ENCODE measurements at regions not wholly inside any gene's neighbourhood (a gene's known extent, or its start where the extent isn't known, plus 50 kb on each side); places are given as distances from the start of the nearest gene placed in this dataset.
A peak's percentile ranks its signal among the peaks of the same experiment; 100 is the strongest.

DNA sequence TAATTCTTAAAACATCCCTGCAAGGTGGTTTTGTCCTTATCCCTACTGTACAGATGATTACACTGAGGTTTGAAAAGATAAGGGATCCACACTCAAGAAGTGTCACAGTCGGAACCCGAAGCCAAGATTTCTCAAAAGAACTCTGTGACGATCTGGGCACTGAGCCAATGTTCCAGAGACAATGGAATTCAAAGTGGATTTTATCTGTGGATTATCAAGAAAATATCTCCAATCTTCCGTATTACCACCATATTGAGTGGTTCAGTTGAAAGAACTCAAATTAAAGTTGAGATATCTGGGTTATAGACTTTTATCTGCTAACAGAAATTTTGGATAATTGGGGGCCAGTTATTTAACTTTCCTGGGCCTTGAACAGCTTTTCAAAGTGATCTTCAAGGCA, 100.0 kb upstream of the GRAMD1B start:
- Histone ChIP-seq H3K27me3 (ENCODE audit: control insufficient read depth, insufficient read depth, low read length) (no peaks in the 10 kb centered on the region), H3K27ac (ENCODE audit: low read depth in 2 of 2, low read length in 2 of 2) (no peak overlapping the region), H3K4me3 (ENCODE audit: low read length in 3 of 3) (no peak overlapping the region), H3K4me1 (ENCODE audit: control insufficient read depth in 2 of 3, insufficient read depth in 2 of 3, low read depth in 1 of 3, low read length in 3 of 3) (no peaks in the 10 kb centered on the region), H3K9ac (ENCODE audit: low read length in 3 of 3) (no peak overlapping the region), H3K9me3 (ENCODE audit: control insufficient read depth in 2 of 3, insufficient read depth in 1 of 3, low read length in 3 of 3) (peaks cover 0 to 2% (median 2%) of the 10 kb centered on the region in 3 donors), H3K36me3 (ENCODE audit: control insufficient read depth in 2 of 3, insufficient read depth in 3 of 3, low read length in 3 of 3) (no peaks in the 10 kb centered on the region)
- DNase-seq = peak in 1 of 5 donors; percentile 15
- intact Hi-C loops (cut with DNase I) = no loop called here
- TF ChIP-seq, protein P1, sequence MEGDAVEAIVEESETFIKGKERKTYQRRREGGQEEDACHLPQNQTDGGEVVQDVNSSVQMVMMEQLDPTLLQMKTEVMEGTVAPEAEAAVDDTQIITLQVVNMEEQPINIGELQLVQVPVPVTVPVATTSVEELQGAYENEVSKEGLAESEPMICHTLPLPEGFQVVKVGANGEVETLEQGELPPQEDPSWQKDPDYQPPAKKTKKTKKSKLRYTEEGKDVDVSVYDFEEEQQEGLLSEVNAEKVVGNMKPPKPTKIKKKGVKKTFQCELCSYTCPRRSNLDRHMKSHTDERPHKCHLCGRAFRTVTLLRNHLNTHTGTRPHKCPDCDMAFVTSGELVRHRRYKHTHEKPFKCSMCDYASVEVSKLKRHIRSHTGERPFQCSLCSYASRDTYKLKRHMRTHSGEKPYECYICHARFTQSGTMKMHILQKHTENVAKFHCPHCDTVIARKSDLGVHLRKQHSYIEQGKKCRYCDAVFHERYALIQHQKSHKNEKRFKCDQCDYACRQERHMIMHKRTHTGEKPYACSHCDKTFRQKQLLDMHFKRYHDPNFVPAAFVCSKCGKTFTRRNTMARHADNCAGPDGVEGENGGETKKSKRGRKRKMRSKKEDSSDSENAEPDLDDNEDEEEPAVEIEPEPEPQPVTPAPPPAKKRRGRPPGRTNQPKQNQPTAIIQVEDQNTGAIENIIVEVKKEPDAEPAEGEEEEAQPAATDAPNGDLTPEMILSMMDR (IDR thresholded peaks at IDR 0.05; ENCODE audit: borderline replicate concordance, extremely low read depth, insufficient read depth) = no peak
- FAIRE-seq = no peak

DNA sequence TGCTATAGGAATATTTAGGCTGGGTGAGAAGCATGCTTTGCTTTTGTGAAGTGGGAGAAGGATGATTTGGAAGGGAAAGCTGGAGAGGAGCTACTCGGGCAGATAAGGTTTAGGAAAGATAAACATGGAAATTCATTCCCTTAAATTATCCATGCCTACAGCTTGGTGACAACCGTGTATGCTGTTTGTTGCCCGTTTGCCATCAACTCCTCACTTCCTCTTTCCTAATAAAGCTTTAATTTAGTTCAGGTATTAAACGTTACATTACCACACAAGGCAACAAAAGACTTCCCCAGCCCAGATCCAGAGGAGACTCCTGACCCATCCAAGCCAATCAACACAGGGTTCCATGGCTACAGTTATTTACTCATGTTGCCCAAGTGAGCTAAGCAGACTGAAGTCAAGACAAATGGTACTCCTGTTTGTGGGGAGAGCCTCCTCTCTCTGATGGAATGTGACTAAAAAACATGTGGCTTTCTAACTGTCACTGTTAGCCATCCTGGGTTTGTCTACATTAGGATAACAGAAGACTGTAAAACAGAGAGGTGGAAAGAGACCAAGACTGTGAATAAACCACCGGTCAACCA, 101.7 kb upstream of the GRAMD1B start:
- Histone ChIP-seq H3K9me3 (ENCODE audit: control insufficient read depth in 2 of 3, insufficient read depth in 1 of 3, low read length in 3 of 3) (peaks cover 0 to 2% (median 0%) of the 10 kb centered on the region in 3 donors), H3K27me3 (ENCODE audit: control insufficient read depth, insufficient read depth, low read length) (no peaks in the 10 kb centered on the region), H3K36me3 (ENCODE audit: control insufficient read depth in 2 of 3, insufficient read depth in 3 of 3, low read length in 3 of 3) (no peaks in the 10 kb centered on the region), H3K4me1 (ENCODE audit: control insufficient read depth in 2 of 3, insufficient read depth in 2 of 3, low read depth in 1 of 3, low read length in 3 of 3) (no peaks in the 10 kb centered on the region), H3K27ac (ENCODE audit: low read depth in 2 of 2, low read length in 2 of 2) (no peak overlapping the region), H3K9ac (ENCODE audit: low read length in 3 of 3) (no peak overlapping the region), H3K4me3 (ENCODE audit: low read length in 3 of 3) (no peak overlapping the region)
- FAIRE-seq (no peak), DNase-seq (no peak)
- intact Hi-C loops (cut with DNase I) = no loop called here
- TF ChIP-seq, protein P1 (IDR thresholded peaks at IDR 0.05; ENCODE audit: borderline replicate concordance, extremely low read depth, insufficient read depth) = no peak

DNA sequence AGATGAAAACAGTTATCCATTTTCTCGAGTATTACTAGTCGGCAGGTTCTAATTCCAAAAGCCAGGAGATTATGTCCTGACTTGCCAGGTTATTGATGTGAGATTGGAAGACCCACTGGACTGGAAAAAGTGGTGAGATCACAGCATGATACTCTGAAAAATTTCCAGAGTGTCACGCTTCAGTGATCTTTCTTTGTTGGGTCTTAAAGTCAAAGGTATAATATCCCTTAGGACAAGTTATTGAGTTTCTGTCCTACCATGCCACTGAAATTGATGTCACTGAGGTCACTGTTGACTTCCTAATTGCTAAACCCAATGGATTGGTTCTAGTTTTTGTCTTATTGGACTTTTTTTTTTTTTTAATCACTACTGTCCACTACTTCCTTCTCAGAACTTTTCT, 104.5 kb upstream of the GRAMD1B start:
- intact Hi-C loops (cut with DNase I) = no loop called here
- Histone ChIP-seq H3K4me3 (ENCODE audit: low read length in 3 of 3) (no peak overlapping the region), H3K9me3 (ENCODE audit: control insufficient read depth in 2 of 3, insufficient read depth in 1 of 3, low read length in 3 of 3) (no peaks in the 10 kb centered on the region), H3K27ac (ENCODE audit: low read depth in 2 of 2, low read length in 2 of 2) (no peak overlapping the region), H3K36me3 (ENCODE audit: control insufficient read depth in 2 of 3, insufficient read depth in 3 of 3, low read length in 3 of 3) (no peaks in the 10 kb centered on the region), H3K9ac (ENCODE audit: low read length in 3 of 3) (no peak overlapping the region), H3K4me1 (ENCODE audit: control insufficient read depth in 2 of 3, insufficient read depth in 2 of 3, low read depth in 1 of 3, low read length in 3 of 3) (no peaks in the 10 kb centered on the region), H3K27me3 (ENCODE audit: control insufficient read depth, insufficient read depth, low read length) (no peaks in the 10 kb centered on the region)
- FAIRE-seq (no peak), DNase-seq (peak in 1 of 5 donors; percentile 27)
- TF ChIP-seq, protein P1 (IDR thresholded peaks at IDR 0.05; ENCODE audit: borderline replicate concordance, extremely low read depth, insufficient read depth) = no peak

DNA sequence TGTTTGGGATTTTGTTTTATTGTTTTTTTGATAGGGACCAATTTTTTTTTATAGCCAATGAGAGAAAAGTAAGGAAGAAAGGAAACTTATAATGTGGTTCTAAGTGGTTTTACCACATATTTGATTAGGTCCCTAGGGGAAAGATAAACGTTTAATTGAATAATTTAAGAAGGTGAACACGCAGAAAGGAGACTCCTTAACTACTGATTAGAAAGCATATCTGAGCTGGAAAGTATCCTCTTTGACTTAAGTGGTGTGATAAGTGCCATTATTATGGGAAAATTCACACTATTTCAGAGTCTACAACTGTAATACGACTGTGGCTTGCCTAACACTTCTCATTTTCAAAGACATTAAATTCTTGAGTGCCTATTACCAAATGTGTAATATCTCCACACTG, 106.5 kb upstream of the GRAMD1B start:
- Histone ChIP-seq H3K27ac (ENCODE audit: low read depth in 2 of 2, low read length in 2 of 2) (no peak overlapping the region), H3K27me3 (ENCODE audit: control insufficient read depth, insufficient read depth, low read length) (no peaks in the 10 kb centered on the region), H3K4me1 (ENCODE audit: control insufficient read depth in 2 of 3, insufficient read depth in 2 of 3, low read depth in 1 of 3, low read length in 3 of 3) (no peaks in the 10 kb centered on the region), H3K9me3 (ENCODE audit: control insufficient read depth in 2 of 3, insufficient read depth in 1 of 3, low read length in 3 of 3) (no peaks in the 10 kb centered on the region), H3K4me3 (ENCODE audit: low read length in 3 of 3) (no peak overlapping the region), H3K36me3 (ENCODE audit: control insufficient read depth in 2 of 3, insufficient read depth in 3 of 3, low read length in 3 of 3) (no peaks in the 10 kb centered on the region), H3K9ac (ENCODE audit: low read length in 3 of 3) (no peak overlapping the region)
- TF ChIP-seq, protein P1 (IDR thresholded peaks at IDR 0.05; ENCODE audit: borderline replicate concordance, extremely low read depth, insufficient read depth) = no peak
- DNase-seq (no peak), FAIRE-seq (no peak)
- intact Hi-C loops (cut with DNase I) = no loop called here
